ENCODE measurements at regions not wholly inside any gene's neighbourhood (a gene's known extent, or its start where the extent isn't known, plus 50 kb on each side); places are given as distances from the start of the nearest gene placed in this dataset.

DNA sequence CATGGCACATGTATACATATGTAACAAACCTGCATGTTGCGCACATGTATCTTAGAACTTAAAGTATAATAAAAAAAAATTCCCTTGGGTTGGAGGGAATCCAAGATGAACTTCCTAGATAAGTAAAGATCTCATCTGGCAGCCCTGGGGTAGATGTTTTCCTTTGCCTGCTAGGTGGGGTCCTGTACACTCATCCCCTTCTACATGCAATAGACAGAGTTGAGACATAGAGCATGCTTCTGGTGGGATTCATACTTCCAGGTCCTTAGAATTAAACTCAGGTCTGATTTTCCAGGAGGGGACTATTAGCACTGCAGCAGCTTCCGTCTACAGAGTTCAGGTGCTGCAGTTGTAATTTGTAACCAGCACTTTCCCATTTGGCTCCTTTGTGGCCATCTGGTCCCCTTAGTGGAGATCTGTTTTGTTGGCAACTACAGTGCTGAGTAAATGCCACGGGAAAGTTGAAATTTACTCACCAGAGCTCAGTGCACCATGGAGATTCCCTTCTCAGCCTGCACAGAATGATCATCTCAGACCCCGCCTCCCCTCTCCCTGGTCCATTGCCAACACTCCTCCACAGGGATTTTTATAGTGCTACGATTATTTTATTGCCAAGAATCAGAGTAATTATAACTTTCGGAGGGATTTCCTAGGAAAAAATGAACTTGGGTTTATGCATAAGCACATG lies 220.1 kb upstream of the E2F8 start:
- WGBS, 2 donors, result 62 to 63% methylated on average over 6 of the region's 6 CpGs
- no peak for TF ChIP-seq POLR2A (IDR thresholded peaks at IDR 0.05)
- TF ChIP-seq, protein P1, sequence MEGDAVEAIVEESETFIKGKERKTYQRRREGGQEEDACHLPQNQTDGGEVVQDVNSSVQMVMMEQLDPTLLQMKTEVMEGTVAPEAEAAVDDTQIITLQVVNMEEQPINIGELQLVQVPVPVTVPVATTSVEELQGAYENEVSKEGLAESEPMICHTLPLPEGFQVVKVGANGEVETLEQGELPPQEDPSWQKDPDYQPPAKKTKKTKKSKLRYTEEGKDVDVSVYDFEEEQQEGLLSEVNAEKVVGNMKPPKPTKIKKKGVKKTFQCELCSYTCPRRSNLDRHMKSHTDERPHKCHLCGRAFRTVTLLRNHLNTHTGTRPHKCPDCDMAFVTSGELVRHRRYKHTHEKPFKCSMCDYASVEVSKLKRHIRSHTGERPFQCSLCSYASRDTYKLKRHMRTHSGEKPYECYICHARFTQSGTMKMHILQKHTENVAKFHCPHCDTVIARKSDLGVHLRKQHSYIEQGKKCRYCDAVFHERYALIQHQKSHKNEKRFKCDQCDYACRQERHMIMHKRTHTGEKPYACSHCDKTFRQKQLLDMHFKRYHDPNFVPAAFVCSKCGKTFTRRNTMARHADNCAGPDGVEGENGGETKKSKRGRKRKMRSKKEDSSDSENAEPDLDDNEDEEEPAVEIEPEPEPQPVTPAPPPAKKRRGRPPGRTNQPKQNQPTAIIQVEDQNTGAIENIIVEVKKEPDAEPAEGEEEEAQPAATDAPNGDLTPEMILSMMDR (IDR thresholded peaks at IDR 0.05), result no peak
- H3K36me3 ChIP-seq (replicated peaks in 1 of 2; ENCODE audit: insufficient read depth in 1 of 2, low read depth in 2 of 2), result no peaks in the 10 kb centered on the region
- no peak overlapping the region for H3K27ac ChIP-seq
- H3K4me3 ChIP-seq, result no peak overlapping the region
- intact Hi-C loops (cut with DNase I), result no loop called here
- H3K4me1 ChIP-seq, result no peaks in the 10 kb centered on the region
- ATAC-seq (peak; percentile 33), DNase-seq (peak in 2 of 4 donors; percentile 18 to 20)
- no peaks in the 10 kb centered on the region for H3K27me3 ChIP-seq
- no peaks in the 10 kb centered on the region for H3K9me3 ChIP-seq

DNA sequence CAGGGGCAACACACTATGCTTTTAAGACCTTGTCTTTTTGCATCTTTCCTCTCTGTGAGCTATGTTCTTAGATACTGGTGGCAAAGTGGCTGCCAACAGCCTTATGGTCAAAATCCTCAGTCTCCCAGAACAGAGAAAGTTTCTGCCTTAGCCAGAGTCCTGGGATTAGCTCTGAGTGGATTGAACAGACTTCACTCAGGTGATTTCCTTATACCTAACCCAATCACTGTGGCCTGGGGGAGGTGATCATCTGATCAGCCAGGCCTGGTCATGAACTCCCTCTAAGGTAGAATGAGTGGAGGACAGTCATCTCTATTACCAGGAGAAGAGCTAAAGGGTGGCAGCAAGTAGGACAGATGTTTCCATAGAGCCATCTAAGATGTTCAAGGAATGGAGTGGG lies 218.5 kb upstream of the E2F8 start:
- no peaks in the 10 kb centered on the region for H3K27me3 ChIP-seq
- no peaks in the 10 kb centered on the region for H3K36me3 ChIP-seq (replicated peaks in 1 of 2; ENCODE audit: insufficient read depth in 1 of 2, low read depth in 2 of 2)
- H3K27ac ChIP-seq, result no peak overlapping the region
- no peaks in the 10 kb centered on the region for H3K4me1 ChIP-seq
- ATAC-seq, result no peak
- H3K9me3 ChIP-seq, result no peaks in the 10 kb centered on the region
- TF ChIP-seq, protein P1 (IDR thresholded peaks at IDR 0.05), result no peak
- TF ChIP-seq POLR2A (IDR thresholded peaks at IDR 0.05), result no peak
- no peak for DNase-seq
- intact Hi-C loops (cut with DNase I), result no loop called here
- no peak overlapping the region for H3K4me3 ChIP-seq

- WGBS, 2 donors, result 98 to 100% methylated on average over 3 of the region's 3 CpGs
- no peak for DNase-seq
- Histone ChIP-seq H3K9me3 (no peaks in the 10 kb centered on the region), H3K36me3 (replicated peaks in 1 of 2; ENCODE audit: insufficient read depth in 1 of 2, low read depth in 2 of 2) (no peaks in the 10 kb centered on the region), H3K27me3 (no peaks in the 10 kb centered on the region), H3K27ac (no peak overlapping the region), H3K4me3 (no peak overlapping the region), H3K4me1 (no peaks in the 10 kb centered on the region)
- no peak for ATAC-seq
- TF ChIP-seq POLR2A (IDR thresholded peaks at IDR 0.05), result no peak
- TF ChIP-seq, protein P1 (IDR thresholded peaks at IDR 0.05), result no peak
- intact Hi-C loops (cut with DNase I), result no loop called here
These were observed 218.0 kb upstream of the E2F8 start for GRCh38 chr11:19458721-19459120.

DNA sequence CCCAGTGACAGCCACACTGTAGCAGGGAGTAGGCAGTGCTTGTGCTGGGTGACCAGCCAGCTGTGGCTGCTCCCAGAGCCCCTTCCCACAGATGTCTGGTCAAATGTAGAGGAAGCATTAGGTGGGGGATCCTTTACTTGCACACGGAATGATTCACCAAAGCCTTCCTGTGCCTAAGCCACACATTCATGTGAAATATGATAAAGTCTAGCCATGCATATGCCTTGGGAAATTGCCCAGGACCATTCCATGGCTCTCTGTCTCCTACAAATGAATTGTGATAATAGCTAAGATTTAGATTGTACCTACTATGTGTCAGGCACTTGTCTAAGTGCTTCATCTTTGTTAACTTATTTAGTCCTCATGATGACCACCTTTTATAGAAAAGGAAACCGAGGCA lies 217.5 kb upstream of the E2F8 start:
- no peak for ATAC-seq
- 80% methylated on average over 2 of the region's 2 CpGs for WGBS, 2 donors
- Histone ChIP-seq H3K27ac (no peak overlapping the region), H3K36me3 (replicated peaks in 1 of 2; ENCODE audit: insufficient read depth in 1 of 2, low read depth in 2 of 2) (no peaks in the 10 kb centered on the region), H3K9me3 (no peaks in the 10 kb centered on the region), H3K4me1 (no peaks in the 10 kb centered on the region), H3K4me3 (no peak overlapping the region), H3K27me3 (no peaks in the 10 kb centered on the region)
- TF ChIP-seq POLR2A (IDR thresholded peaks at IDR 0.05), result no peak
- TF ChIP-seq, protein P1 (IDR thresholded peaks at IDR 0.05), result no peak
- DNase-seq, result no peak
- intact Hi-C loops (cut with DNase I), result no loop called here

GRCh38 chr11:19455731-19456130 lies 215.0 kb upstream of the E2F8 start:
- no peak overlapping the region for H3K27ac ChIP-seq
- no peak for ATAC-seq
- TF ChIP-seq POLR2A (IDR thresholded peaks at IDR 0.05), result no peak
- TF ChIP-seq, protein P1 (IDR thresholded peaks at IDR 0.05), result no peak
- H3K9me3 ChIP-seq, result no peaks in the 10 kb centered on the region
- peak in 1 of 4 donors; percentile 5 for DNase-seq
- no peaks in the 10 kb centered on the region for H3K4me1 ChIP-seq
- no peaks in the 10 kb centered on the region for H3K36me3 ChIP-seq (replicated peaks in 1 of 2; ENCODE audit: insufficient read depth in 1 of 2, low read depth in 2 of 2)
- 75 to 81% methylated on average over 4 of the region's 4 CpGs for WGBS, 2 donors
- intact Hi-C loops (cut with DNase I), result no loop called here
- H3K4me3 ChIP-seq, result no peak overlapping the region
- no peaks in the 10 kb centered on the region for H3K27me3 ChIP-seq
